Ammon's horn (tissue), 1 donor: ENCODE measurements at regions not wholly inside any gene's neighbourhood (a gene's known extent, or its start where the extent isn't known, plus 50 kb on each side); places are given as distances from the start of the nearest gene placed in this dataset.

Experiments
- DNase-seq: peaks from one replicate; pipeline ENCODE4 v3.0.0-alpha.2; 2016; ENCODE audit warnings: low spot score

GRCh38 chr12:23464241-23464812, 485.1 kb downstream of the SOX5 start:
- no peak for DNase-seq

GRCh38 chr12:23472329-23472971, 477.0 kb downstream of the SOX5 start:
- no peak for DNase-seq

GRCh38 chr12:23473071-23473470, 476.4 kb downstream of the SOX5 start:
- no peak for DNase-seq

- DNase-seq: no peak
These were observed 475.0 kb downstream of the SOX5 start for GRCh38 chr12:23474438-23474976.
